GM13976 (cell line): ENCODE measurements at regions not wholly inside any gene's neighbourhood (a gene's known extent, or its start where the extent isn't known, plus 50 kb on each side); places are given as distances from the start of the nearest gene placed in this dataset.

Experiments
- DNase-seq: peaks from one replicate; pipeline ENCODE4 v3.0.0; 2012; ENCODE audit warnings: low spot score
- CTCF ChIP-seq: IDR thresholded peaks from 2 replicates; pipeline ENCODE4 v1.5.1; 2012; ENCODE audit warnings: borderline replicate concordance, mild to moderate bottlenecking; ENCODE audit not compliant: insufficient read depth; ENCODE audit errors: extremely low read depth, missing control alignments, control extremely low read depth
- in situ Hi-C: fragments of 300-500 bp; cut with MboI; formaldehyde crosslinking; loops from one replicate; pipeline ENCODE4 v1.12.0; 2022; ENCODE audit warnings: low sequenced_read_pairs, mixed read lengths, inconsistent platforms; ENCODE audit not compliant: unreplicated experiment

- in situ Hi-C loops = no loop called here
- no peak for TF ChIP-seq CTCF
- no peak for DNase-seq
These were observed 206.7 kb upstream of the C1orf174 start for GRCh38 chr1:4106731-4107130.

GRCh38 chr1:4107291-4107690 lies 207.2 kb upstream of the C1orf174 start:
- no peak for TF ChIP-seq CTCF
- in situ Hi-C loops = no loop called here
- DNase-seq = no peak

- no peak for TF ChIP-seq CTCF
- no peak for DNase-seq
- in situ Hi-C loops = no loop called here
These were observed 208.3 kb upstream of the C1orf174 start for GRCh38 chr1:4108331-4108730.

- no peak for TF ChIP-seq CTCF
- no peak for DNase-seq
- in situ Hi-C loops = no loop called here
These were observed 208.9 kb upstream of the C1orf174 start for GRCh38 chr1:4108758-4109627.

GRCh38 chr1:4109628-4109940 lies 209.5 kb upstream of the C1orf174 start:
- no peak for DNase-seq
- TF ChIP-seq CTCF = no peak
- in situ Hi-C loops = no loop called here

GRCh38 chr1:4110888-4111287 lies 210.8 kb upstream of the C1orf174 start:
- TF ChIP-seq CTCF = no peak
- in situ Hi-C loops = no loop called here
- no peak for DNase-seq
